OCI-LY3 (cell line): ENCODE measurements at regions not wholly inside any gene's neighbourhood (a gene's known extent, or its start where the extent isn't known, plus 50 kb on each side); places are given as distances from the start of the nearest gene placed in this dataset.

Experiments used
- H2AFZ ChIP-seq: fragments of 200-600, 300-600 bp; shearing (Covaris generic); 2 replicates; pipeline ENCODE4 v1.6.0; 2014; ENCODE audit warnings: antibody characterized with exemption, low read depth, low read length
- H3K27ac ChIP-seq: fragments of 200-600, 300-600 bp; sonication (generic); 2 replicates; pipeline ENCODE4 v1.5.1; 2014; ENCODE audit warnings: mild to moderate bottlenecking, low read length, moderate library complexity, mixed read lengths
- H3K27me3 ChIP-seq: fragments of 200-600, 300-600 bp; sonication (generic); 2 replicates; pipeline ENCODE4 v1.6.1; 2014; ENCODE audit warnings: low read depth, low read length, mixed read lengths
- H3K36me3 ChIP-seq: fragments of 200-600, 300-600 bp; sonication (generic); replicated peaks from 2 replicates; pipeline ENCODE3; 2014; ENCODE audit warnings: low read depth, low read length, mixed read lengths
- H3K4me1 ChIP-seq: fragments of 300-600, 200-600 bp; sonication (generic); 2 replicates; pipeline ENCODE4 v1.6.1; 2014; ENCODE audit warnings: low read length, mixed read lengths
- H3K4me2 ChIP-seq: fragments of 200-600, 300-600 bp; sonication (generic); 2 replicates; pipeline ENCODE4 v1.6.1; 2014; ENCODE audit warnings: low read length, mixed read lengths
- H3K4me3 ChIP-seq: fragments of 300-600, 200-600 bp; sonication (generic); 2 replicates; pipeline ENCODE4 v1.5.1; 2014; ENCODE audit warnings: antibody characterized with exemption, mild to moderate bottlenecking, low read length, moderate library complexity
- H3K79me2 ChIP-seq: fragments of 300-600, 200-600 bp; shearing (Covaris generic); 2 replicates; pipeline ENCODE4 v1.6.1; 2014; ENCODE audit warnings: mild to moderate bottlenecking, low read length, mixed read lengths
- H3K9ac ChIP-seq: fragments of 300-600, 200-600 bp; shearing (Covaris generic); 2 replicates; pipeline ENCODE4 v1.6.0; 2014; ENCODE audit warnings: mild to moderate bottlenecking, low read length, moderate library complexity
- H3K9me3 ChIP-seq: fragments of 200-600, 300-600 bp; shearing (Covaris generic); 2 replicates; pipeline ENCODE4 v1.6.1; 2014; ENCODE audit warnings: low read length, mixed read lengths; ENCODE audit not compliant: insufficient read depth
- H4K20me1 ChIP-seq: fragments of 200-600, 300-600 bp; sonication (generic); 2 replicates; pipeline ENCODE4 v1.6.1; 2016; ENCODE audit warnings: low read length, mixed read lengths; ENCODE audit not compliant: insufficient read depth
- CTCF ChIP-seq: fragments of 200-600, 300-600 bp; sonication (generic); IDR thresholded peaks from 2 replicates; pipeline ENCODE4 v1.5.1; 2014; ENCODE audit warnings: antibody characterized with exemption, low read length, low read depth
- EZH2phosphoT487 ChIP-seq: fragments of 200-600 bp; shearing (Covaris generic); IDR thresholded peaks from 2 replicates; pipeline ENCODE4 v1.6.1; 2018; ENCODE audit warnings: antibody characterized with exemption, mixed run types, low read depth

- no peaks in the 10 kb centered on the region for H3K4me1 ChIP-seq
These were observed 625.2 kb downstream of the IRS1 start for GRCh38 chr2:226174390-226174789.

GRCh38 chr2:226172939-226173338, 626.7 kb downstream of the IRS1 start:
- Histone ChIP-seq H4K20me1 (no peaks in the 10 kb centered on the region), H3K9ac (no peak overlapping the region), H3K4me3 (no peak overlapping the region), H3K27ac (no peak overlapping the region), H3K36me3 (no peaks in the 10 kb centered on the region), H2AFZ (no peak overlapping the region), H3K4me1 (no peaks in the 10 kb centered on the region), H3K79me2 (no peaks in the 10 kb centered on the region), H3K9me3 (no peaks in the 10 kb centered on the region), H3K27me3 (no peaks in the 10 kb centered on the region), H3K4me2 (no peak overlapping the region)
- TF ChIP-seq EZH2phosphoT487 = no peak
- no peak for TF ChIP-seq CTCF

More at GRCh38 chr2:226174390-226174789, 625.2 kb downstream of the IRS1 start:
- TF ChIP-seq CTCF = no peak
- TF ChIP-seq EZH2phosphoT487 = no peak
- Histone ChIP-seq H3K79me2 (no peaks in the 10 kb centered on the region), H3K27ac (no peak overlapping the region), H4K20me1 (no peaks in the 10 kb centered on the region), H3K4me2 (no peak overlapping the region), H3K27me3 (no peaks in the 10 kb centered on the region), H3K9me3 (no peaks in the 10 kb centered on the region), H2AFZ (no peak overlapping the region), H3K36me3 (no peaks in the 10 kb centered on the region), H3K4me3 (no peak overlapping the region), H3K9ac (no peak overlapping the region)

GRCh38 chr2:226172309-226172708, 627.3 kb downstream of the IRS1 start:
- no peak overlapping the region for H2AFZ ChIP-seq
- no peak overlapping the region for H3K4me2 ChIP-seq
- no peaks in the 10 kb centered on the region for H3K79me2 ChIP-seq
- H3K27me3 ChIP-seq = no peaks in the 10 kb centered on the region
- TF ChIP-seq CTCF (no peak), EZH2phosphoT487 (no peak)
- no peaks in the 10 kb centered on the region for H4K20me1 ChIP-seq
- no peaks in the 10 kb centered on the region for H3K36me3 ChIP-seq
- H3K4me1 ChIP-seq = no peaks in the 10 kb centered on the region
- no peak overlapping the region for H3K9ac ChIP-seq
- H3K9me3 ChIP-seq = no peaks in the 10 kb centered on the region
- H3K4me3 ChIP-seq = no peak overlapping the region
- H3K27ac ChIP-seq = no peak overlapping the region

- Histone ChIP-seq H3K4me3 (no peak overlapping the region), H3K27me3 (no peaks in the 10 kb centered on the region), H3K4me2 (no peak overlapping the region), H3K36me3 (no peaks in the 10 kb centered on the region), H2AFZ (no peak overlapping the region), H3K27ac (no peak overlapping the region), H3K79me2 (no peaks in the 10 kb centered on the region), H3K9ac (no peak overlapping the region), H3K4me1 (no peaks in the 10 kb centered on the region), H3K9me3 (no peaks in the 10 kb centered on the region), H4K20me1 (no peaks in the 10 kb centered on the region)
- TF ChIP-seq EZH2phosphoT487 = no peak
- TF ChIP-seq CTCF = no peak
These were observed 629.7 kb downstream of the IRS1 start for GRCh38 chr2:226169751-226170581.
